Endodermal cell (in vitro differentiated cells): ENCODE measurements at regions not wholly inside any gene's neighbourhood (a gene's known extent, or its start where the extent isn't known, plus 50 kb on each side); places are given as distances from the start of the nearest gene placed in this dataset.

Source experiments
- DNase-seq: peaks from one replicate; pipeline ENCODE4 v3.0.0-alpha.2; 2017
- H3K27ac ChIP-seq: 2 replicates; pipeline ENCODE4 v1.5.1; 2013; ENCODE audit warnings: mild to moderate bottlenecking, low read depth, low read length, moderate library complexity
- H3K27me3 ChIP-seq: 2 replicates; pipeline ENCODE4 v1.6.1; 2013; ENCODE audit warnings: mild to moderate bottlenecking, low read length, moderate library complexity; ENCODE audit not compliant: insufficient read depth, control insufficient read depth, poor library complexity, severe bottlenecking
- H3K36me3 ChIP-seq: 2 replicates; pipeline ENCODE4 v1.7.0; 2013; ENCODE audit warnings: mild to moderate bottlenecking, low read length, moderate library complexity; ENCODE audit not compliant: control insufficient read depth, insufficient read depth
- H3K4me1 ChIP-seq: one replicate; pipeline ENCODE4 v1.7.0; 2013; ENCODE audit warnings: low read length; ENCODE audit not compliant: control insufficient read depth, insufficient read depth
- H3K4me3 ChIP-seq: 2 replicates; pipeline ENCODE4 v1.5.1; 2013; ENCODE audit warnings: mild to moderate bottlenecking, low read length, moderate library complexity
- H3K9ac ChIP-seq: 2 replicates; pipeline ENCODE4 v1.6.1; 2013; ENCODE audit warnings: mild to moderate bottlenecking, low read length, moderate library complexity; ENCODE audit not compliant: poor library complexity, severe bottlenecking; ENCODE audit errors: extremely low read depth
- H3K9me3 ChIP-seq: 2 replicates; pipeline ENCODE4 v1.6.1; 2013; ENCODE audit warnings: mild to moderate bottlenecking, low read length, moderate library complexity; ENCODE audit not compliant: control insufficient read depth
- H3K27ac Mint-ChIP-seq: 2 replicates; pipeline ENCODE4 v1.8.0; 2020; ENCODE audit warnings: mixed read lengths
- H3K27me3 Mint-ChIP-seq: 2 replicates; pipeline ENCODE4 v1.8.0; 2021; ENCODE audit warnings: mild to moderate bottlenecking, mixed read lengths; ENCODE audit not compliant: insufficient read depth
- H3K36me3 Mint-ChIP-seq: 2 replicates; pipeline ENCODE4 v1.8.0; 2020; ENCODE audit warnings: low read depth, mixed read lengths
- H3K4me1 Mint-ChIP-seq: 2 replicates; pipeline ENCODE4 v1.8.0; 2020; ENCODE audit warnings: mixed read lengths
- H3K4me3 Mint-ChIP-seq: 2 replicates; pipeline ENCODE4 v1.8.0; 2020; ENCODE audit warnings: mild to moderate bottlenecking, moderate library complexity, mixed read lengths
- H3K9me3 Mint-ChIP-seq: 2 replicates; pipeline ENCODE4 v1.8.0; 2020; ENCODE audit warnings: mild to moderate bottlenecking, mixed read lengths
- WGBS, 2 experiments: methylation state at CpG; one replicate each; pipeline versions ENCODE4 v1.1.5 to v1.1.7; 2013; ENCODE audit warnings: missing lambda C conversion rate in 2 of 2, mixed read lengths in 1 of 2; ENCODE audit not compliant: insufficient coverage in 1 of 2, insufficient read length in 1 of 2; 5-methylcytosine and 5-hydroxymethylcytosine counted together
- TF ChIP-seq, protein P1 (sequence below): fragments of 200-600 bp; sonication (generic); conservative IDR thresholded peaks from 2 replicates; pipeline ENCODE4 v1.5.0; 2021; ENCODE audit warnings: antibody characterized with exemption, mild to moderate bottlenecking

DNA sequence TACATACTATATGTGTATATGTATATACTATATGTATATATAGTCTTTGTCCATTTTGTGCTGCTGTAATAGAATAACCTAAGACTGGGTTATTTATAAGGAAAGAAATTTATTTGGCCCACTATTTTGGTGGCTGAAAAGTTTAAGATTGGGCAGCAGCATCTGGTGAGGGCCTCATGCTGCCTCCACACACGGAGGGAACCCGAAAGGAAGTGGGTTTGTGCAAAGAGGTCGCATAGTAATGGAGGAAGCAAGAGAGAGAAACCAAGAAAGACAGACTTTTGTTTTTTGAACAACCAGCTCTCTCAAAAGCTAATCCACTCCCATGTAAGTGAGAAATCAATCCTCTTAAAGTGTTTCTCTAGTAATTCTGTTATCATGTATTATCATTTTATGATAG is 1147.3 kb downstream of the NCAM2 start:
- TF ChIP-seq, protein P1, sequence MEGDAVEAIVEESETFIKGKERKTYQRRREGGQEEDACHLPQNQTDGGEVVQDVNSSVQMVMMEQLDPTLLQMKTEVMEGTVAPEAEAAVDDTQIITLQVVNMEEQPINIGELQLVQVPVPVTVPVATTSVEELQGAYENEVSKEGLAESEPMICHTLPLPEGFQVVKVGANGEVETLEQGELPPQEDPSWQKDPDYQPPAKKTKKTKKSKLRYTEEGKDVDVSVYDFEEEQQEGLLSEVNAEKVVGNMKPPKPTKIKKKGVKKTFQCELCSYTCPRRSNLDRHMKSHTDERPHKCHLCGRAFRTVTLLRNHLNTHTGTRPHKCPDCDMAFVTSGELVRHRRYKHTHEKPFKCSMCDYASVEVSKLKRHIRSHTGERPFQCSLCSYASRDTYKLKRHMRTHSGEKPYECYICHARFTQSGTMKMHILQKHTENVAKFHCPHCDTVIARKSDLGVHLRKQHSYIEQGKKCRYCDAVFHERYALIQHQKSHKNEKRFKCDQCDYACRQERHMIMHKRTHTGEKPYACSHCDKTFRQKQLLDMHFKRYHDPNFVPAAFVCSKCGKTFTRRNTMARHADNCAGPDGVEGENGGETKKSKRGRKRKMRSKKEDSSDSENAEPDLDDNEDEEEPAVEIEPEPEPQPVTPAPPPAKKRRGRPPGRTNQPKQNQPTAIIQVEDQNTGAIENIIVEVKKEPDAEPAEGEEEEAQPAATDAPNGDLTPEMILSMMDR: no peak
- no peaks in the 10 kb centered on the region for H3K27me3 Mint-ChIP-seq
- H3K27ac Mint-ChIP-seq: no peak overlapping the region
- Histone ChIP-seq H3K4me1 (no peaks in the 10 kb centered on the region), H3K9ac (no peak overlapping the region), H3K27ac (no peak overlapping the region), H3K36me3 (no peaks in the 10 kb centered on the region), H3K27me3 (no peaks in the 10 kb centered on the region), H3K9me3 (peaks cover 18% of the 10 kb centered on the region), H3K4me3 (no peak overlapping the region)
- no peaks in the 10 kb centered on the region for H3K4me1 Mint-ChIP-seq
- H3K36me3 Mint-ChIP-seq: no peaks in the 10 kb centered on the region
- 87 to 95% methylated on average over 3 of the region's 3 CpGs for WGBS, 2 experiments
- no peak for DNase-seq
- H3K4me3 Mint-ChIP-seq: no peak overlapping the region
- H3K9me3 Mint-ChIP-seq: peaks cover 25% of the 10 kb centered on the region

DNA sequence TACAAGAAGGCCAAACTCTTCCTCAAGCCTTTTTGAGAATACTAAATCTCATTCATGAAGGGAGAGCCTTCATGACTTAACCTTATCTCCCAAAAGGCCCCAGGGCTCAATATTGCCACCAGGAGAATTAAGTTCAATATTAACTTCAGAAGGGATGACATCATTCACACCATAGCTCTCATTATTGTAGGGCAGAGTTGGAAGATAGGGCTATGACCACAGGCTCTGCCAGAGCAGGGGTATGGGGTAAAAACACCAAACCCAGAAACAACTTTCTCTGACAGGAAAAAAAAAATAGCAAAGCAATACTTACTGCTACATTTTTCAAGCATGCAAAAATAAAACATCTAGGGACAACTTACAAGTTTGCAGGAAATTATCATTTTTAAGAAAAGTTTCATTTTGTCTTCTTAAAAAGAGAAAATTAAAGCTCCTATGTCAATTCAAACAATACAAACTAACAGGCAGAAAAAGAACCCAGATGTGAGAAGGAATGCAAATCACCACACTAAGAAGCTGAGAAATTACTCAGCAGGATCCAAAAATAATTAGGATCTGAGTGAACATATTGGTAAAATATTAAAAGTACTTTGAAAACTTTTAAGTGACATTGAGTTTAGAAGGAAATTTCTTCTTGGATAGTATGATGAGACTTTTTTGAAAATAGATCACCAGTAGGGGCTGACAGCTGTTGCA is 1156.5 kb downstream of the NCAM2 start:
- H3K36me3 Mint-ChIP-seq: no peaks in the 10 kb centered on the region
- H3K9ac ChIP-seq: no peak overlapping the region
- DNase-seq: no peak

DNA sequence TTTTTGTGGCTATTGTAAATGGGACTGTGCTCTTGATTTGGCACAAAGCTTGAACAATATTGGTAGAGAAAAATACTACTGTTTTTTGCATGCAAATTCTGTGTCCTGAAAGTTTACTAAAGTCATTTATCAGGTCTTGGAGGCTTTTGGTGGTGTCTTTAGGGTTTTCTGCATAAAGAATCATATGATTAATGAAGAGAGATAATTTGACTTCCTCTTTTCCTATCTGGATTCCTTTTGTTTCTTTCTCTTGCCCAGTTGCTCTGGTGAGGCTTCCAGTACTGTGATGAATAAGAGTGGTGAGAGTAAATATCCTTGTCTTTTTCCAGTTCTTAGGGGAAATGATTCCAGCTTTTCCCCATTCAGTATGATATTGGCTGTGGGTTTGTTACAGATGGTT is 1166.7 kb downstream of the NCAM2 start:
- H3K27ac ChIP-seq: no peak overlapping the region
- no peaks in the 10 kb centered on the region for H3K4me1 ChIP-seq
- H3K4me3 Mint-ChIP-seq: no peak overlapping the region
- no peak overlapping the region for H3K27ac Mint-ChIP-seq
- H3K9ac ChIP-seq: no peak overlapping the region
- H3K4me1 Mint-ChIP-seq: no peaks in the 10 kb centered on the region
- no peaks in the 10 kb centered on the region for H3K27me3 Mint-ChIP-seq
- H3K36me3 Mint-ChIP-seq: peaks cover 3% of the 10 kb centered on the region
- H3K9me3 ChIP-seq: peaks cover 13% of the 10 kb centered on the region
- H3K4me3 ChIP-seq: no peak overlapping the region
- no peak for DNase-seq
- TF ChIP-seq, protein P1: no peak
- H3K36me3 ChIP-seq: no peaks in the 10 kb centered on the region
- H3K9me3 Mint-ChIP-seq: peaks cover 11% of the 10 kb centered on the region
- no peaks in the 10 kb centered on the region for H3K27me3 ChIP-seq

More for the DNA sequence above, 1156.5 kb downstream of the NCAM2 start:
- Mint-ChIP-seq H3K4me3 (no peak overlapping the region), H3K27ac (peak overlapping the region; percentile 83), H3K27me3 (no peaks in the 10 kb centered on the region), H3K4me1 (peaks cover 22% of the 10 kb centered on the region), H3K9me3 (no peaks in the 10 kb centered on the region)
- H3K36me3 ChIP-seq: no peaks in the 10 kb centered on the region
- peaks cover 6% of the 10 kb centered on the region for H3K4me1 ChIP-seq
- H3K27me3 ChIP-seq: no peaks in the 10 kb centered on the region
- no peak overlapping the region for H3K4me3 ChIP-seq
- H3K9me3 ChIP-seq: no peaks in the 10 kb centered on the region
- TF ChIP-seq, protein P1: no peak
- H3K27ac ChIP-seq: no peak overlapping the region
